ENCODE measurements at regions not wholly inside any gene's neighbourhood (a gene's known extent, or its start where the extent isn't known, plus 50 kb on each side); places are given as distances from the start of the nearest gene placed in this dataset.

- TF ChIP-seq CTCF (IDR thresholded peaks at IDR 0.05): no peak
- TF ChIP-seq POLR2A (IDR thresholded peaks at IDR 0.05): no peak
These were observed 216.0 kb upstream of the KLF14 start for GRCh38 chr7:130950054-130950453.

Measured in testis (tissue), 2 donors.